ENCODE measurements at regions not wholly inside any gene's neighbourhood (a gene's known extent, or its start where the extent isn't known, plus 50 kb on each side); places are given as distances from the start of the nearest gene placed in this dataset.

- H3K27me3 Mint-ChIP-seq (ENCODE audit: insufficient read depth), result no peaks in the 10 kb centered on the region
- H3K4me1 Mint-ChIP-seq (ENCODE audit: low read depth), result peaks cover 17% of the 10 kb centered on the region
- peak; percentile 14 for DNase-seq
These were observed 231.7 kb upstream of the B3GALT2 start for GRCh38 chr1:193417945-193418744.

GRCh38 chr1:193417403-193417802 is 231.0 kb upstream of the B3GALT2 start:
- DNase-seq, result peak; percentile 28
- Mint-ChIP-seq H3K4me3 (peak overlapping the region; percentile 89), H3K27ac (peak overlapping the region; percentile 14; the same call in 1 of the 2 replicates), H3K27me3 (ENCODE audit: insufficient read depth) (no peaks in the 10 kb centered on the region), H3K4me1 (ENCODE audit: low read depth) (peaks cover 19% of the 10 kb centered on the region), H3K36me3 (ENCODE audit: low read depth) (no peaks in the 10 kb centered on the region), H3K9me3 (no peaks in the 10 kb centered on the region)
- TF ChIP-seq CTCF (IDR thresholded peaks at IDR 0.05), result no peak

More at GRCh38 chr1:193417945-193418744, 231.7 kb upstream of the B3GALT2 start:
- H3K4me3 Mint-ChIP-seq, result peak overlapping the region; percentile 89
- H3K9me3 Mint-ChIP-seq, result no peaks in the 10 kb centered on the region
- peak overlapping the region; percentile 57 for H3K27ac Mint-ChIP-seq
- no peaks in the 10 kb centered on the region for H3K36me3 Mint-ChIP-seq (ENCODE audit: low read depth)
- TF ChIP-seq CTCF (IDR thresholded peaks at IDR 0.05), result no peak

- H3K27me3 Mint-ChIP-seq (ENCODE audit: insufficient read depth), result no peaks in the 10 kb centered on the region
These were observed 230.0 kb upstream of the B3GALT2 start for GRCh38 chr1:193416226-193417024.

GRCh38 chr1:193415256-193415655 is 228.8 kb upstream of the B3GALT2 start:
- Mint-ChIP-seq H3K36me3 (ENCODE audit: low read depth) (no peaks in the 10 kb centered on the region), H3K9me3 (no peaks in the 10 kb centered on the region), H3K4me1 (ENCODE audit: low read depth) (peaks cover 30% of the 10 kb centered on the region), H3K27ac (no peak overlapping the region), H3K27me3 (ENCODE audit: insufficient read depth) (no peaks in the 10 kb centered on the region), H3K4me3 (no peak overlapping the region)
- TF ChIP-seq CTCF (IDR thresholded peaks at IDR 0.05), result no peak
- DNase-seq, result no peak

More at GRCh38 chr1:193416226-193417024, 230.0 kb upstream of the B3GALT2 start:
- DNase-seq, result no peak
- peaks cover 29% of the 10 kb centered on the region for H3K4me1 Mint-ChIP-seq (ENCODE audit: low read depth)
- H3K9me3 Mint-ChIP-seq, result no peaks in the 10 kb centered on the region
- no peaks in the 10 kb centered on the region for H3K36me3 Mint-ChIP-seq (ENCODE audit: low read depth)
- H3K4me3 Mint-ChIP-seq, result no peak overlapping the region
- TF ChIP-seq CTCF (IDR thresholded peaks at IDR 0.05), result no peak
- no peak overlapping the region for H3K27ac Mint-ChIP-seq

- Mint-ChIP-seq H3K4me3 (no peak overlapping the region), H3K27ac (no peak overlapping the region), H3K4me1 (ENCODE audit: low read depth) (peaks cover 41% of the 10 kb centered on the region), H3K36me3 (ENCODE audit: low read depth) (no peaks in the 10 kb centered on the region), H3K27me3 (ENCODE audit: insufficient read depth) (no peaks in the 10 kb centered on the region; the same call in 1 of the 2 replicates), H3K9me3 (no peaks in the 10 kb centered on the region)
- no peak for DNase-seq
- no peak for TF ChIP-seq CTCF (IDR thresholded peaks at IDR 0.05)
These were observed 227.0 kb upstream of the B3GALT2 start for GRCh38 chr1:193413376-193413775.
